Mononuclear cell (primary cell): ENCODE measurements at regions not wholly inside any gene's neighbourhood (a gene's known extent, or its start where the extent isn't known, plus 50 kb on each side); places are given as distances from the start of the nearest gene placed in this dataset.

Source experiments
- H3K27me3 ChIP-seq: 2 replicates; pipeline ENCODE4 v1.6.0; 2011; ENCODE audit warnings: low read length, control low read depth; ENCODE audit not compliant: insufficient read depth
- H3K4me1 ChIP-seq: 2 replicates; pipeline ENCODE4 v1.5.1; 2011; ENCODE audit warnings: mild to moderate bottlenecking, low read length, control low read depth; ENCODE audit not compliant: insufficient read depth
- H3K4me3 ChIP-seq: 2 replicates; pipeline ENCODE4 v1.5.1; 2011; ENCODE audit warnings: mild to moderate bottlenecking, low read length, moderate library complexity
- H3K9me3 ChIP-seq: 2 replicates; pipeline ENCODE4 v1.5.1; 2011; ENCODE audit warnings: low read depth, mild to moderate bottlenecking, control low read depth, low read length

GRCh38 chr6:37115236-37115895 lies 54.6 kb upstream of the PIM1 start:
- Histone ChIP-seq H3K27me3 (no peaks in the 10 kb centered on the region), H3K9me3 (no peaks in the 10 kb centered on the region), H3K4me1 (no peaks in the 10 kb centered on the region), H3K4me3 (no peak overlapping the region)

GRCh38 chr6:37116326-37116725 lies 53.6 kb upstream of the PIM1 start:
- Histone ChIP-seq H3K4me3 (no peak overlapping the region), H3K4me1 (no peaks in the 10 kb centered on the region), H3K9me3 (no peaks in the 10 kb centered on the region), H3K27me3 (no peaks in the 10 kb centered on the region)

- Histone ChIP-seq H3K27me3 (no peaks in the 10 kb centered on the region), H3K4me3 (no peak overlapping the region), H3K9me3 (no peaks in the 10 kb centered on the region), H3K4me1 (no peaks in the 10 kb centered on the region)
Measured at GRCh38 chr6:37119387-37119886, 50.5 kb upstream of the PIM1 start.
